HG02885 (cell line): ENCODE measurements at regions not wholly inside any gene's neighbourhood (a gene's known extent, or its start where the extent isn't known, plus 50 kb on each side); places are given as distances from the start of the nearest gene placed in this dataset.
"Not testable (repeated sequence)": the region's sequence is repeated elsewhere in the genome, so short reads cannot be mapped to it uniquely, and the experiment has no call there.

Experiments used
- ATAC-seq: cut with Tn5 transposase; IDR thresholded peaks from one replicate; pipeline ENCODE4 v1.9.1; 2021; ENCODE audit warnings: mild to moderate bottlenecking; ENCODE audit not compliant: unreplicated experiment, poor library complexity

GRCh38 chr2:153622285-153622684, 143.7 kb upstream of the RPRM start:
- ATAC-seq = no peak

- ATAC-seq = no peak
Observed at GRCh38 chr2:153623020-153623419, 144.5 kb upstream of the RPRM start.

GRCh38 chr2:153626676-153627075, 148.1 kb upstream of the RPRM start:
- ATAC-seq = no peak

GRCh38 chr2:153635494-153635893, 156.9 kb upstream of the RPRM start:
- no peak for ATAC-seq

- no peak for ATAC-seq
Observed at GRCh38 chr2:153641046-153641445, 162.5 kb upstream of the RPRM start.

GRCh38 chr2:153644955-153645354, 166.4 kb upstream of the RPRM start:
- ATAC-seq = no peak

GRCh38 chr2:153645599-153645998, 167.0 kb upstream of the RPRM start:
- ATAC-seq = no peak

GRCh38 chr2:153657651-153658050, 179.1 kb upstream of the RPRM start:
- no peak for ATAC-seq

- ATAC-seq = no peak
Observed at GRCh38 chr2:153661801-153662200, 183.2 kb upstream of the RPRM start.

GRCh38 chr2:153663371-153663770, 184.8 kb upstream of the RPRM start:
- ATAC-seq = no peak

- not testable (repeated sequence) for ATAC-seq
Observed at GRCh38 chr2:153664009-153664408, 185.4 kb upstream of the RPRM start.

- ATAC-seq = no peak
Observed at GRCh38 chr2:153667475-153667874, 188.9 kb upstream of the RPRM start.

GRCh38 chr2:153668923-153669322, 190.4 kb upstream of the RPRM start:
- ATAC-seq = no peak

- no peak for ATAC-seq
Observed at GRCh38 chr2:153710128-153710527, 161.6 kb upstream of the GALNT13 start.

- ATAC-seq = no peak
Observed at GRCh38 chr2:153715218-153715850, 156.4 kb upstream of the GALNT13 start.

- ATAC-seq = no peak
Observed at GRCh38 chr2:153717060-153717459, 154.7 kb upstream of the GALNT13 start.

- ATAC-seq = no peak
Observed at GRCh38 chr2:153739394-153739793, 132.3 kb upstream of the GALNT13 start.

GRCh38 chr2:153761936-153762335, 109.8 kb upstream of the GALNT13 start:
- no peak for ATAC-seq

- ATAC-seq = no peak
Observed at GRCh38 chr2:153766415-153766814, 105.3 kb upstream of the GALNT13 start.

- ATAC-seq = no peak
Observed at GRCh38 chr2:153770359-153770991, 101.2 kb upstream of the GALNT13 start.

- ATAC-seq = no peak
Observed at GRCh38 chr2:153780241-153780640, 91.5 kb upstream of the GALNT13 start.

GRCh38 chr2:153786016-153786415, 85.7 kb upstream of the GALNT13 start:
- no peak for ATAC-seq
